ENCODE measurements at regions not wholly inside any gene's neighbourhood (a gene's known extent, or its start where the extent isn't known, plus 50 kb on each side); places are given as distances from the start of the nearest gene placed in this dataset.
A peak's percentile ranks its signal among the peaks of the same experiment; 100 is the strongest.

DNA sequence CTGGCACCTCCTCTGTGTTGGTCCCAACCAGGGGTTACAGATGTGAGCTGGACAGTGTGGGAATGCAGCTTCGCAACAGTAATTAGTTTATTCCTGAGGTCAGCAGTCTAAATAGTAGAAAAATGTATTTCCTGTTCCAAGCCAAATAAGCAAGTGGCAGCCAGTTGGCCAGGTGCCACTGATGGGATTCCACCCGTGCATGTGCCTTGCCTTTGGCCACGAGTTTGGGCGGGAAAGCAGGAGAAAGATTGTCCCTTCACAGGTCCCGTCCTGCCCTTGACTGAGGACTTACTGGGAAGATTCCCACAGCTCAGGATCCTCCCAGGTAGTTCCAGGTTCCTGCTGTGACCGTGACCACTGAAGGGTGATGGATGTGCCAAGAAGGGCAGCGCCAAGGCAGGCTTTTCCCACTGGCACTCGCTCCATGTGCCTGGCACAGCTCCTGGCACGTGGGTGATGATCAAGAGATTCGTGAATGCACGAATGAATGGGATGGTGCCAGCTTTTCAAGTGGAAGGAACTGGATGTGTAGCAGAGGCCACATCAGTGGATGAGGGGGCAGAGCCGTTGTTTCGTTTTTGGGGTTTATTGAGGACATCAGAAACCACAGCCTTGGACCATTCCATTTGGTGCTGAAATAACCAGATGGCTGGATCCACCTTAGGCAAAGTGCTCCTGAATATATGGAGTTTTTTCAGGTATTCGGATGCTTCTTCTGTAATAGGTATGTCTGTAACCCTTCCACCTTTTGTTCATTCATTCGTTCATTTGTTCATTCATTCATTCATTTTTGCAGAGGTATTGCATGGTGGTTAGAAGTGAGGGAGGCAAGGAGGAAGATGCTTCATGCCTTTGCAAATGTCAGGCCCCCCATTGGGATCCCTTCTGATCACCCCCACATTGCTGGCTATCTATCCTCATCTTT lies 62.4 kb upstream of the WNT4 start:
- DNase-seq (ENCODE audit: extremely low read depth, low read depth), result no peak
- TF ChIP-seq, protein P1, sequence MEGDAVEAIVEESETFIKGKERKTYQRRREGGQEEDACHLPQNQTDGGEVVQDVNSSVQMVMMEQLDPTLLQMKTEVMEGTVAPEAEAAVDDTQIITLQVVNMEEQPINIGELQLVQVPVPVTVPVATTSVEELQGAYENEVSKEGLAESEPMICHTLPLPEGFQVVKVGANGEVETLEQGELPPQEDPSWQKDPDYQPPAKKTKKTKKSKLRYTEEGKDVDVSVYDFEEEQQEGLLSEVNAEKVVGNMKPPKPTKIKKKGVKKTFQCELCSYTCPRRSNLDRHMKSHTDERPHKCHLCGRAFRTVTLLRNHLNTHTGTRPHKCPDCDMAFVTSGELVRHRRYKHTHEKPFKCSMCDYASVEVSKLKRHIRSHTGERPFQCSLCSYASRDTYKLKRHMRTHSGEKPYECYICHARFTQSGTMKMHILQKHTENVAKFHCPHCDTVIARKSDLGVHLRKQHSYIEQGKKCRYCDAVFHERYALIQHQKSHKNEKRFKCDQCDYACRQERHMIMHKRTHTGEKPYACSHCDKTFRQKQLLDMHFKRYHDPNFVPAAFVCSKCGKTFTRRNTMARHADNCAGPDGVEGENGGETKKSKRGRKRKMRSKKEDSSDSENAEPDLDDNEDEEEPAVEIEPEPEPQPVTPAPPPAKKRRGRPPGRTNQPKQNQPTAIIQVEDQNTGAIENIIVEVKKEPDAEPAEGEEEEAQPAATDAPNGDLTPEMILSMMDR (IDR thresholded peaks at IDR 0.05; ENCODE audit: low read depth, low read length, missing control alignments), result no peak
- no peak overlapping the region for H3K4me3 ChIP-seq (replicated peaks; ENCODE audit: low read depth, low read length)

DNA sequence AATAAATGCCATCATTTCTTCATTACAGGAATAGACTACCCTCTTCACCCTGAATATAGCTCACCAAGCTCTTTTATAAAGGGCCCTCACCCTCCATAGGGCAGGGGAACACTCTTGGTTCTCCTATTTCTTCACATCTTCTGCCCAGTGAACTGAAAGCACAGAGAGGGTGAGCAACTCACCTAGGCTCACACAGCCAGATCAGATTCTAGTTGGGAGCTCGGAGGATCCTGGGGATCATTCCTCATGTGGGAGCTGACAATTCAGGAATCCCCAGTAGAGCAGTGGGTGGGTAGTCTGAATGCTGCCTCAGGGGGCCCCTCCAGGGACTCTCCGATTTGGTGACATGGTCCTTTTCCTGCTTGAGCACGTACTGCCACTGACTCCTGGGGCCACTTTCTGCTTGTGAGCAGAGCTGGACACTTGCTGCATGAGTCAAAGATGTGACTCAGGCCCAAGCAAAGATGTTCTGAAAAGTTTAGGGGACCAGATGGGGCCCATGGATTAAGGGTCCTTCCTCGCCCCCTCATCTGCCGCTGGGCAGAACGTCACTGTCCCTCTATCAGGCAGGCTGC lies 63.7 kb upstream of the WNT4 start:
- no peak for DNase-seq (ENCODE audit: extremely low read depth, low read depth)
- TF ChIP-seq, protein P1 (IDR thresholded peaks at IDR 0.05; ENCODE audit: low read depth, low read length, missing control alignments), result no peak
- H3K4me3 ChIP-seq (replicated peaks; ENCODE audit: low read depth, low read length), result no peak overlapping the region

DNA sequence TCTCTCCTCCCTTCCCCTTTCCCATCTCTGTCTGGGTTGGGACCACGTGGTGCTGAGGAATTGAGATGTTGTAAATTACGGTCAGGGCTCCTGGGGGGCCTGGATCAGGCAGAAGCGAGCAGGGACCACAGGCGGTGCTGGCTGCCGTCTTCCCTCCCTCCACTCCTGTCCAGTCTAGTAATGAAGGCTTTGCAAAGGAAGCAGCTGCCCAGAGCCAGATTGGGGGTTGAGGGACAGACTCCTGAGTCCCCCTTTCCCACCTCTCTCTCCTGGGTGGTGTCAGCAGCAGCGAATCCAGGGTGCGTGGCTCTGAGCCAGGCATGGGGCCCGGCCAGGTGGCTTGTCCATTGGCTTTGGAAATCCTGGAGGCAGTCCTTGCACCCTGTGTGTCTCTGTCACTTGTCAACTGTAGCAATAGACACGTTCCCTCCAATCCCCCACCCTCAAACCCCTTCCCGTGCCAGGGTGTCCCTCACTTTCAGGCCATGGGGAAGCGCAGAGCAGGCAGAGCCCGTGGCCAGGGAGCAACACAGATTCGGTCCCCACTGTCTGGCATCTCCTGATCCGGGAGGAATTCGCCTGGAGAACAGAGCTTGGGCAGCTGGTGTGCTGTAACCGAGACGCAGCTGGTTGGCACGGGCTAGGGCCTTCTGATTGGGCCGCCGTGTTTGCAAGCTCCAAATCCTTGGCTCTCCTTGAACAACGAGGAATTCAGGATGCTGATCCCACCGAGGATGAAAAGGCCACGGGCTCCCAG lies 64.8 kb upstream of the WNT4 start:
- no peak overlapping the region for H3K4me3 ChIP-seq (replicated peaks; ENCODE audit: low read depth, low read length)
- no peak for DNase-seq (ENCODE audit: extremely low read depth, low read depth)
- TF ChIP-seq, protein P1 (IDR thresholded peaks at IDR 0.05; ENCODE audit: low read depth, low read length, missing control alignments), result no peak

DNA sequence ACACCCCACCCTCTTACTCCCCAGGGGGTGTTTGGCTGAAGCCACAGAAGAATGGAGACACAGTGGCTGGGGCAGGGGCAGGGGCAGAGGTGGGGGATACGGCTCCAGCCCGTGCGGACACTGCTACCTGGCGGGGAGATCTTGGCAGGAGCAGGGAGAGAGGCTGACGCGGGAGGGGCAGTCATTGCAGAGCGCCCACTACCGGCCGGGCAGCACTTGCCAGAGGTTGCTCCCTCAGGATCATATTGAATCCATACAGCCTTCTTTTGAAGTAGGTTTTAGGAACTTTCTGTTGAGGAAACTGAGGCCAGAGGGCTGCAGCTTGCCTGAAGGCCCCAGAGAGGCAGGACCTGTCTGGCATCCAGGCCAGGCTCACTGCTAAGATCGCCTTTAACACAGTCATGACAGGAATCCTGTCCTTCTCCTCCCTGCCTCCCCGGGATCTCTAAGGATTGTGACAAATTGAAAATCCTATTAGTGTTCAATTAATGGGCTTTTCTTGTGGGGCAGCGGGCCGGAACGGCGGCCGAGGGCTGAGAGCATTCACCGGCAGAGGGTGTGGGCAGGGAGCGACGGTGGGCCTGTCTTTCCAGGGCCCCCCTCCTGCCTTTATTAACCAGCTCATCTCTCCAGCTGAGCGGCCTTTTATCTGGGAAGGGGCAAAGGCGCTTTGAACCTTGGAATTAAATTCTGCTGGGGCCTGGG lies 65.5 kb upstream of the WNT4 start:
- no peak for DNase-seq (ENCODE audit: extremely low read depth, low read depth)
- TF ChIP-seq, protein P1 (IDR thresholded peaks at IDR 0.05; ENCODE audit: low read depth, low read length, missing control alignments), result peak; percentile 12
- H3K4me3 ChIP-seq (replicated peaks; ENCODE audit: low read depth, low read length), result no peak overlapping the region

DNA sequence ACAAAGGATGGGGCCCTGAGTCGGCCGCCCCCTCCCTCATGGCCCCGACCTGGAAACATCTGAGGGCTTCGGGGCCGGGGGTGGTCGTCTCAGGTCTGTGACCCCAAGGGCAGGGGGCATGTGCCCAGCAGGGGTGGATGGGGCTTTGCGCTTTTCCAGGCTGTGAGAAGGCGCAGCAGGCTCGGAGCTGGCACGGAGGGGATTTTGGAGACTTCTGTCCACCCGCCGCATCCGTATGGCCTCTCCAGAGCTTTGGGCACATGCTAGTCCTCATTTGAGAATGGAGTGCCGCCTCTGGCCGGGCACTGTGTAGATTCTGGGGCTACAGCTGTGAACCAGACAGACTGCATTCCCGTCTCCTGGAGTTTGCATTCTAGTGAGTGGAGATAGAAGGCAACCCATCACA lies 66.1 kb upstream of the WNT4 start:
- TF ChIP-seq, protein P1 (IDR thresholded peaks at IDR 0.05; ENCODE audit: low read depth, low read length, missing control alignments), result no peak
- no peak overlapping the region for H3K4me3 ChIP-seq (replicated peaks; ENCODE audit: low read depth, low read length)
- no peak for DNase-seq (ENCODE audit: extremely low read depth, low read depth)

DNA sequence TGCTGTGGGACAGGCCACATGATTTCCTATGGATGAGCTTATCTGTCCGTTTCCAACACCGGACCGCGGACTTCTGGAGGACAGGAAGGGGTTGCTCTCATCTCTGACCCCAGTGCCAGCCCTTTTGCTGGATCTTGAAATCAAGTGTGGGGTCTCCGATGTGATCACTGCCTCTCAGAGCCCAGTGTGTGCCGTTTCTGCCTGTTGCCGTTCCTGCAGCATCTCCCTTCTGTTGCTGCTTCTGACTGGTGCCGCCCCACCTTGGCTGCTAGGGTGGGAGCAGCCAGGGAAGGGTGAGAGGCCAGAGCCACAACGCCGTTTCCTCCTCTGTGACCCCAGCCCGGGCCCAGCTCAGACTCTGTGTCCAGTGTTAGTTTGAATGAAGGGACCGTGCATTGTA lies 67.3 kb upstream of the WNT4 start:
- no peak overlapping the region for H3K4me3 ChIP-seq (replicated peaks; ENCODE audit: low read depth, low read length)
- TF ChIP-seq, protein P1 (IDR thresholded peaks at IDR 0.05; ENCODE audit: low read depth, low read length, missing control alignments), result no peak
- no peak for DNase-seq (ENCODE audit: extremely low read depth, low read depth)

Data from HFF-Myc (cell line).